HEK293T (cell line): ENCODE measurements at regions not wholly inside any gene's neighbourhood (a gene's known extent, or its start where the extent isn't known, plus 50 kb on each side); places are given as distances from the start of the nearest gene placed in this dataset.

Experiments used
- ELF4 ChIP-seq: fragments of 450-650 bp; IDR thresholded peaks from 2 replicates; pipeline ENCODE4 v1.6.1; 2017; ENCODE audit warnings: antibody characterized with exemption
- FOXA1 ChIP-seq: fragments of 450-650 bp; IDR thresholded peaks from 2 replicates; pipeline ENCODE4 v1.6.1; 2016; ENCODE audit warnings: mild to moderate bottlenecking
- FOXK2 ChIP-seq: fragments of 450-650 bp; IDR thresholded peaks from 2 replicates; pipeline ENCODE4 v1.6.1; 2016; ENCODE audit warnings: mild to moderate bottlenecking
- FOXM1 ChIP-seq: fragments of 450-650 bp; IDR thresholded peaks from 2 replicates; pipeline ENCODE4 v1.6.1; 2017; ENCODE audit warnings: mild to moderate bottlenecking, borderline replicate concordance
- NFRKB ChIP-seq: fragments of 450-650 bp; IDR thresholded peaks from 2 replicates; pipeline ENCODE4 v1.6.1; 2016; ENCODE audit warnings: mild to moderate bottlenecking, moderate library complexity
- SP1 ChIP-seq: fragments of 450-650 bp; IDR thresholded peaks from 2 replicates; pipeline ENCODE4 v1.6.1; 2017
- TARDBP ChIP-seq: fragments of 450-650 bp; IDR thresholded peaks from 2 replicates; pipeline ENCODE4 v1.6.1; 2016

DNA sequence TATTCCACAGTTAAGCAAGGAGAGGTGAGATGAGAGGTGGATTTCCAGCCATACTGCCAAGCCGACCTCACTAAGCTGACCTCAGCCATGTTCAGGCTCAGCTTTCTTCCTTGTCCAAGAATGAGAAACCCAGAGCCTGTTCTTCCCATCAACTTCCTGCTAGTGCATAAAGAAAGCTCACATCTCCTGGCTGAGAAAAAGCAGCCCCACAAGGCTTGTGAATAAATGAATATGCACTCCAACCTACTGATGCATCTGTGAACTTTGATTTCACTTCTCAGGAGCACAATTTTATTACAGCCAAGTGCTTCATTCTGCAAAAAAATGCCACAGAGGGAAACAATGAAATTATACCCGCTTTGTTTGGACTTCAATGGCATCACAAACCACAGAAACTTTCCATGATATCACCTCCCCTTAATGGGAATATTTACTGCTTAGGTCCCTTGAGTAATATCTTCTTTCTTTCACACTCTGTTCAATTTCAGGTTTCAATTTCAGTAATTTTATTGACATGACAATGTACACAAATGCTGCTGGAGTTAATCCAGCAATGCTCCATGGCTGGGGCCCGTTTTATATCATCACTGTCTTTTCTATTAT, 437.0 kb upstream of the PPP2R3A start:
- no peak for TF ChIP-seq SP1
- no peak for TF ChIP-seq FOXM1
- TF ChIP-seq FOXK2, result no peak
- no peak for TF ChIP-seq FOXA1
- no peak for TF ChIP-seq TARDBP
- TF ChIP-seq NFRKB, result no peak
- no peak for TF ChIP-seq ELF4
